Stomach (tissue), 4 donors: ENCODE measurements at regions not wholly inside any gene's neighbourhood (a gene's known extent, or its start where the extent isn't known, plus 50 kb on each side); places are given as distances from the start of the nearest gene placed in this dataset.

ENCODE experiments used
- small RNA-seq, 4 donors: library from RNA; depleted of rRNA; stranded (forward); fragments of <200 nt; gene quantifications; one replicate each; pipeline ENCODE3, GENCODE V24; 2016

Small RNAs in the stretch of these regions (small RNA-seq; reads per million reads assigned to genes)
- 0 reads per million in 4 donors for gene MIR6089
